Limb (tissue), 2 donors: ENCODE measurements at regions not wholly inside any gene's neighbourhood (a gene's known extent, or its start where the extent isn't known, plus 50 kb on each side); places are given as distances from the start of the nearest gene placed in this dataset.
A peak's percentile ranks its signal among the peaks of the same experiment; 100 is the strongest.

Source experiments
- DNase-seq, 2 donors: peaks; one replicate each; pipeline ENCODE4 v3.0.0-alpha.2; 2016; ENCODE audit errors: extremely low spot score in 2 of 2

DNA sequence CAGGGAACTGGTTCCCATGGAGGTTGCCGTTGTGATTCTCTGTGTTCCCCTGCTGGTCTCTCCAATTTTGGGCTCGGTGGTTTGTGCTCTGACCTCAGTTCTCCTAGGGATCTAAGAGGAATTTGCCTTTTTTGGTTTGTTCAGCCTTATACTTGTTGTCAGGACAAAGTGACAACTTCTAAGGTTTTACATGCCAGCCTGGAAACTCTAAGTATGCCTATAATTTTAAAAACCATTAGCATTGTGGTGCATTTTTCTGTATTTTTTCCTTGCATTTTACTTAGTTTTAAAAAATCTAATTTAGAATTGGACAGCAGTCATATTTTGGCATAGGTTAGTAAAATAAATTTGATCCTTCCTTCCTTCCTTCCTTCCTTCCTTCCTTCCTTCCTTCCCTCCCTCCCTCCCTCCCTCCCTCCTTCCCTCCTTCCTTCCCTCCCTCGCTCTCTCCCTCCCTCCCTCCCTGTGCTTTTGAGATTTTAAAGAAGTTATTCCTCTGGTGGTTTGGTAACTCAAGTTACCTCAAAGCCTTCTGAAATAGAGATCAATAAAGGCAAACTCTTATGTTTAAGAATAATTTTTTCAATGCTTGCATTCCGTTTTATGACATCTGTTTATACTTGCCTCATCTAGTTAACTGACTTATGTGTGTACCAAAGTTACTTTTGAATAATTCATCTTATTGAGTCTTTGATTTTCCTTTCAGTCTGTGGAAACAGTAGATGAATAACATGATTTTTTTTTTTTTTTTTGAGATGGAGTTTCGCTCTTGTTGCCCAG is 141.3 kb upstream of the RGS17 start:
- no peak for DNase-seq

- no peak for DNase-seq
Measured at GRCh38 chr6:153263489-153263888, 132.4 kb upstream of the RGS17 start.

DNA sequence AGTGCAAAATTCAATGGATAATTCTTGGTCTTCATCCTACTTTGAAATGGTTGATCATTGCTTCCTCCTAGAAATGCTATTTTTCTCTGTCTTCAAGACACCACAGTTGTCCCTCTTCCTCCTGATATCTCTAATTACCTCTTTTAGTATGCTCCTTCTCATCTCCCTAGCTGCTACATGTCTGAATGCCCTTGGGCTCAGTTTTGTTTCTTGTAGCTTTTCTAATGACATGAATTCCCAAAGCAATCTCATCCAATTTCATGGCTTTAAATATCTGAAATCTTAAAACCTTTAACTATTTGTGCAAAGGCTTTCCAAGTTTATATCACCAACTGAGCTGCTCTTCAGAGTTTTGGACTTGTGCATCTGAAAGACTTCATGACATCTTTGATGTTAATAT is 120.2 kb upstream of the RGS17 start:
- DNase-seq = no peak

GRCh38 chr6:153237670-153238069 is 106.6 kb upstream of the RGS17 start:
- DNase-seq = no peak

DNA sequence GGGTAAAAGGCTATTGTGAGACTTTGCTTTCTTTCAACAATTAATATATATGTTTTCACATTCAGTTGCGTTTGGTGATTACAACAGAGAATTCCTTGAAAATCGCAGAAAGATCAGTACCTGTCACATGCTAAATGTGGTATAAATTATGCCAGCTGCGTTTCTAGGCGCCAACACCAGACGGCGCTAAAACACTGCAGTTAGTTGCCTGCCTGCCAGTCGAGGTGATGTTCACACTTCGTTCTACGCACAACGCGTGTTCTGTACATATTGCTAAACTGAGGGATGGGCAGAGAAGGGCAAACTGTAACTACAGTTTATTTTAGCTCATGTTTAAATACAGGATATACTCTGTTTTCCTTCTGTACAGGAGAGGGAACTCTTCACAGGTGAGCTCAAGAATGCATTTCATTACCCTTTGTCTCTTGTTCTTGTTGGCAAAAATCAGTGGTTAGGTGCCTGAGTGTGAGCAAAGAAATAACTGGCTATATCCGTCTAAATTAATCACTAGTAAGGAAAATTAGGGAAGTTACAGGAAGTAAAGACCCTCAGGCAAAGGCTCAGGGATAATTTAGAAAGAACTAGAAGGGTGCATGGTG is 100.1 kb upstream of the RGS17 start:
- DNase-seq = peak; percentile 45 to 82

GRCh38 chr6:153218184-153218792 is 87.2 kb upstream of the RGS17 start:
- no peak for DNase-seq

DNA sequence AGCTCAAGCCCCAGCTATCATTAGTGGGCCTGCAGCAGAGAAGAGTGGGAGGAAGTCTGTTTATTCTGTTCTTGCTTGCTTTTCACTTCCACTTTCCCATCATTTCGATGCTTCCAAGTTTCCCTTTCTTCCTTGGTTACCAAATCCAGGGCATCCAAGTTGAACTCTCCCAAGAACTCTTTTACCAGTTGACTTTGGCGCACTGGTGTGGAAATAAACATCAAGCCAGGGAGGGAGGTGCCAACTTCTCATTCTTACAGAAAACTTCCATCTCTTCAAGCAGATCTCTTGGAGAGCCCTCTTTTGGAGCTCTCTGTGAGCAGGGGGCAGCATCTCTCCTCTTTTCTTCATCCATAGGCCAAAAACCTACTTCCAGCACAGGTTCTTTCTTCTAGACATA is 85.7 kb upstream of the RGS17 start:
- no peak for DNase-seq

DNA sequence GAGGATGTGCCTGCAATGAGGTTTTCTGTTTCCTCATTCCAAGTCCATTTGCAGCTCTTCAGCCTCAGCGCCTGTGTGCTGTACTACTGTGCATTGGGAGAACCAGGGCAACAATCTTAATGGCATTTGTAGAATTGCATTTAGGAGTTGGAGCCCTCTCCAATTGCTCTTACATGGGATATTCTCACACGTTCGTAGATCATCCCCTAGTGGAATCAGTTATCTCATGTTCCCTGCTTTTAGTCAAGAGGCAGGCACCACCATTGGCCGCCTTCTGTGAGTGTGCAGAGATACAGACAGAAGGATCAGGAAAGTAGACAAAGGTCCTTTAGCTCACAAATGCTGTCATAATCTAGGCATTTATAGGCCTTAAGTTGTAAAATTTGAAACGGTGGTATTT is 84.2 kb upstream of the RGS17 start:
- no peak for DNase-seq

GRCh38 chr6:153214436-153214835 is 83.4 kb upstream of the RGS17 start:
- DNase-seq = no peak

- no peak for DNase-seq
Measured at GRCh38 chr6:153210083-153210482, 79.0 kb upstream of the RGS17 start.

GRCh38 chr6:153208706-153209105 is 77.6 kb upstream of the RGS17 start:
- DNase-seq = peak; percentile 37 to 56

DNA sequence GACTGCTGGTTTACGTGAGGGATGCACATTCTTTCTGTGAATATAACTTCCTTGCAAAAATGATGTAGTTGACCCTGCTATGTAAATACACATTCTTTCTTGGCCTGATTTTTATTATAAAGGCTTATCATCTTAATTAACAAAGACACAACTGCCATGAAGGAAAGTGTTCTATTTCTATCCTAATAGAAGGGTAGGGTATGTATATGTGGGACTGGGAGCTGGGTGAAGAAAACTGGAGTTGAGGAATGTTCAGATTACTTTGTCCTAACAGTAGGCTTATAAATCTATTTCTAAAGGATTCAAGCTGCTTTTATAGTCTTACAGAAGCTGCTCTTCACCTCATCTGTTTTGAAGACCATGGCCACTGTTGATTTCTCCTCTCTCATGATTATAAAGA is 76.5 kb upstream of the RGS17 start:
- no peak for DNase-seq

- no peak for DNase-seq
Measured at GRCh38 chr6:153207006-153207405, 75.9 kb upstream of the RGS17 start.

DNA sequence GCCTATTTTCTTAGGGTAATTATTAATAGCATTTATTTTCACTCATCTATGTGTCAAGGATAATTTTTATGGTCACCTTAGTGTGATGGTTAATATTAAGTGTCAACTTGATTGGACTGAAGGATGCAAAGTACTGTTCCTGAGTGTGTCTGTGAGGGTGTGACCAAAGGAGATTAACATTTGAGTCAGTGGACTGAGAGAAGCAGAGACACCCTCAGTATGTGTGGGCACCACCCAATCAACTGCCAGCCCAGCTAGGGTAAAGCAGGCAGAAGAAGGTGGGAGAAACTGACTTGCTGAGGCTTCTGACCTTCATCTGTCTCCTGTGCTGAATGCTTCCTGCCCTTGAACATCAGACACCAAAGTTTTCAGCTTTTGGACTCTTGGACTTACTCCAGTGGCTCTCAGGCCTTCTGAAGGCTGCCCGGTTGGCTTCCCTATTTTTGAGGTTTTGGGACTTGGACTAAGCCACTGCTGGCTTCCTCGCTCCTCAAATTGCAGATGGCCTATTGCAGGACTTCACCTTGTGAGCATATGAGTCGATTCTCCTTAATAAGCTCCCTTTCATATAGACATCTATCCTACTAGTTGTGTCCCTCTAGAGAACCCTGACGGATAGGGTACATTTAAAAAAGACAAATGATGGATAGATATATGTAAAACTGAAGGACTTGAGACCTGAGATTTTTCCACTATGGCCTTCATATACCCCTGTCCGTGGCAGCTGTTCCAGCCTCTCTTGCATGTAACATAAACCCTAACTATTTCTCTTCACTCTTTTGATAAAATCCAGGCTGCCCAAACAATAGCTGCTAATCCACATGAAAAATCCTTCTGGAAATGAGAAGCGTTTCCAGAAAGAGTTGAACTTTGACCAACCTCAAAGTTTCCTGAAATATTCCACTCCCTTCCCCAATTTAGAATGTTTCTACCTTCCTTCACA is 62.1 kb upstream of the RGS17 start:
- DNase-seq = no peak

GRCh38 chr6:153183925-153184324 is 52.8 kb upstream of the RGS17 start:
- no peak for DNase-seq
